ENCODE measurements at regions not wholly inside any gene's neighbourhood (a gene's known extent, or its start where the extent isn't known, plus 50 kb on each side); places are given as distances from the start of the nearest gene placed in this dataset.

DNA sequence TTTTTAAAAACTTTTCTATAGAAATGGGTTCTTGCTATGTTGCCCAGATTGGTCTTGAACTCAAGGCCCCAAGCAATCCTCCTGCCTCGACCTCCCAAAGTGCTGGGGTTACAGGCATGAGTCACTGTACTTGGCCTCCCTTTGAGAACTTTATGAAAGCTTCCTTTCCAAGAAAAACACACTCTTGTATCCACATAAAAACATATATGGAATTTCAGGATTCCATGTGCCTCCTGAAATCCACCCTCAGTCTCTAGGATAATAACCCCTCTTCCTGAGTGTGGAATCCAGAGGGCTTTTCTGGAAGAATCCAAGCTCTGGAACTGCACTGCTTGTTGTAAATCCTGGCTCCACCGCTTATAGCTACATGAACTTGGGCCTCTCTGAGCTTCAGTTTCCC is 53.2 kb upstream of the MRTFB start:
- H3K9ac ChIP-seq (ENCODE audit: control insufficient read depth, insufficient read depth, low read length), result no peak overlapping the region
- H3K36me3 ChIP-seq (ENCODE audit: control insufficient read depth in 2 of 2, insufficient read depth in 2 of 2, low read length in 1 of 2), result no peaks in the 10 kb centered on the region
- DNase-seq (ENCODE audit: low read depth, low spot score), result no peak
- no TSS peak for BruUV-seq (replicated peaks)
- ChIA-PET SMC1A (ENCODE audit: uncharacterized antibody, unreplicated experiment) (interaction anchor here (1.1 to 1.8 kb wide), 5 partner anchors 10 to 40 kb away, joined by 3 to 8 read pairs (median 4); no protein-coding TSS in a partner anchor), RAD21 (ENCODE audit: unreplicated experiment) (no interaction called here), POLR2A (interaction anchor here (1.4 kb wide), 1 partner anchor 9 kb away, joined by 6 read pairs; no protein-coding TSS in a partner anchor), CTCF (interaction anchor here (0.6 to 1.7 kb wide), 6 partner anchors 9 to 98 kb away, joined by 3 to 6 read pairs (median 4); partner anchors contain the start of gene ERCC4)
- no peak overlapping the region for H3K4me2 ChIP-seq (ENCODE audit: control insufficient read depth, insufficient read depth)
- H2AFZ ChIP-seq (ENCODE audit: control insufficient read depth, low read depth, low read length), result no peak overlapping the region
- H3K79me2 ChIP-seq (ENCODE audit: control insufficient read depth, insufficient read depth, low read length), result no peaks in the 10 kb centered on the region
- in situ Hi-C loops (cut with MboI) (no loop called here), intact Hi-C loops (cut with micrococcal nuclease; ENCODE audit: unreplicated experiment) (no loop called here)
- no peaks in the 10 kb centered on the region for H4K20me1 ChIP-seq (ENCODE audit: control insufficient read depth, insufficient read depth)
- H3K27ac ChIP-seq (ENCODE audit: control insufficient read depth, insufficient read depth), result no peak overlapping the region
- H3K4me1 ChIP-seq (ENCODE audit: control insufficient read depth, insufficient read depth, low read length), result no peaks in the 10 kb centered on the region
- no peak overlapping the region for H3K4me3 ChIP-seq
- no peak for FAIRE-seq
- TF ChIP-seq, protein P1, sequence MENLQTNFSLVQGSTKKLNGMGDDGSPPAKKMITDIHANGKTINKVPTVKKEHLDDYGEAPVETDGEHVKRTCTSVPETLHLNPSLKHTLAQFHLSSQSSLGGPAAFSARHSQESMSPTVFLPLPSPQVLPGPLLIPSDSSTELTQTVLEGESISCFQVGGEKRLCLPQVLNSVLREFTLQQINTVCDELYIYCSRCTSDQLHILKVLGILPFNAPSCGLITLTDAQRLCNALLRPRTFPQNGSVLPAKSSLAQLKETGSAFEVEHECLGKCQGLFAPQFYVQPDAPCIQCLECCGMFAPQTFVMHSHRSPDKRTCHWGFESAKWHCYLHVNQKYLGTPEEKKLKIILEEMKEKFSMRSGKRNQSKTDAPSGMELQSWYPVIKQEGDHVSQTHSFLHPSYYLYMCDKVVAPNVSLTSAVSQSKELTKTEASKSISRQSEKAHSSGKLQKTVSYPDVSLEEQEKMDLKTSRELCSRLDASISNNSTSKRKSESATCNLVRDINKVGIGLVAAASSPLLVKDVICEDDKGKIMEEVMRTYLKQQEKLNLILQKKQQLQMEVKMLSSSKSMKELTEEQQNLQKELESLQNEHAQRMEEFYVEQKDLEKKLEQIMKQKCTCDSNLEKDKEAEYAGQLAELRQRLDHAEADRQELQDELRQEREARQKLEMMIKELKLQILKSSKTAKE (IDR thresholded peaks at IDR 0.05; ENCODE audit: low read depth, poor library complexity, severe bottlenecking), result no peak
- TF ChIP-seq GATAD2B (conservative IDR thresholded peaks at IDR 0.05; ENCODE audit: low read depth) (no peak), GABPA (IDR thresholded peaks at IDR 0.05; ENCODE audit: low read depth) (no peak), NBN (IDR thresholded peaks at IDR 0.05) (no peak), IRF4 (IDR thresholded peaks at IDR 0.05; ENCODE audit: low read depth, low read length) (no peak), MYB (IDR thresholded peaks at IDR 0.05; ENCODE audit: borderline replicate concordance, low read depth, low read length) (no peak), BACH1 (IDR thresholded peaks at IDR 0.05; ENCODE audit: borderline replicate concordance) (no peak), HDAC6 (IDR thresholded peaks at IDR 0.05; ENCODE audit: unreplicated experiment) (no peak), NFXL1 (IDR thresholded peaks at IDR 0.05; ENCODE audit: borderline replicate concordance) (no peak), IKZF2 (IDR thresholded peaks at IDR 0.05) (no peak), NFYB (IDR thresholded peaks at IDR 0.05; ENCODE audit: insufficient read depth, low read depth, low read length) (no peak), SMARCA5 (IDR thresholded peaks at IDR 0.05) (no peak), SP1 (IDR thresholded peaks at IDR 0.05; ENCODE audit: low read depth, low read length) (no peak)
- TF ChIP-seq, protein P2, sequence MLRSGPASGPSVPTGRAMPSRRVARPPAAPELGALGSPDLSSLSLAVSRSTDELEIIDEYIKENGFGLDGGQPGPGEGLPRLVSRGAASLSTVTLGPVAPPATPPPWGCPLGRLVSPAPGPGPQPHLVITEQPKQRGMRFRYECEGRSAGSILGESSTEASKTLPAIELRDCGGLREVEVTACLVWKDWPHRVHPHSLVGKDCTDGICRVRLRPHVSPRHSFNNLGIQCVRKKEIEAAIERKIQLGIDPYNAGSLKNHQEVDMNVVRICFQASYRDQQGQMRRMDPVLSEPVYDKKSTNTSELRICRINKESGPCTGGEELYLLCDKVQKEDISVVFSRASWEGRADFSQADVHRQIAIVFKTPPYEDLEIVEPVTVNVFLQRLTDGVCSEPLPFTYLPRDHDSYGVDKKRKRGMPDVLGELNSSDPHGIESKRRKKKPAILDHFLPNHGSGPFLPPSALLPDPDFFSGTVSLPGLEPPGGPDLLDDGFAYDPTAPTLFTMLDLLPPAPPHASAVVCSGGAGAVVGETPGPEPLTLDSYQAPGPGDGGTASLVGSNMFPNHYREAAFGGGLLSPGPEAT (IDR thresholded peaks at IDR 0.05; ENCODE audit: low read depth), result no peak
- TF ChIP-seq, protein P3, sequence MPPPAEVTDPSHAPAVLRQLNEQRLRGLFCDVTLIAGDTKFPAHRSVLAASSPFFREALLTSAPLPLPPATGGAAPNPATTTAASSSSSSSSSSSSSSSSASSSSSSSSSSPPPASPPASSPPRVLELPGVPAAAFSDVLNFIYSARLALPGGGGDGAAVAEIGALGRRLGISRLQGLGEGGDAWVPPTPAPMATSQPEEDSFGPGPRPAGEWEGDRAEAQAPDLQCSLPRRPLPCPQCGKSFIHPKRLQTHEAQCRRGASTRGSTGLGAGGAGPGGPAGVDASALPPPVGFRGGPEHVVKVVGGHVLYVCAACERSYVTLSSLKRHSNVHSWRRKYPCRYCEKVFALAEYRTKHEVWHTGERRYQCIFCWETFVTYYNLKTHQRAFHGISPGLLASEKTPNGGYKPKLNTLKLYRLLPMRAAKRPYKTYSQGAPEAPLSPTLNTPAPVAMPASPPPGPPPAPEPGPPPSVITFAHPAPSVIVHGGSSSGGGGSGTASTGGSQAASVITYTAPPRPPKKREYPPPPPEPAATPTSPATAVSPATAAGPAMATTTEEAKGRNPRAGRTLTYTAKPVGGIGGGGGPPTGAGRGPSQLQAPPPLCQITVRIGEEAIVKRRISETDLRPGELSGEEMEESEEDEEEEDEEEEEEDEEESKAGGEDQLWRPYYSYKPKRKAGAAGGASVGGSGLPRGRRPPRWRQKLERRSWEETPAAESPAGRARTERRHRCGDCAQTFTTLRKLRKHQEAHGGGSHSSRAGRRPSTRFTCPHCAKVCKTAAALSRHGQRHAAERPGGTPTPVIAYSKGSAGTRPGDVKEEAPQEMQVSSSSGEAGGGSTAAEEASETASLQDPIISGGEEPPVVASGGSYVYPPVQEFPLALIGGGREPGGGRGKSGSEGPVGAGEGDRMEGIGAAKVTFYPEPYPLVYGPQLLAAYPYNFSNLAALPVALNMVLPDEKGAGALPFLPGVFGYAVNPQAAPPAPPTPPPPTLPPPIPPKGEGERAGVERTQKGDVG (CRISPR knock-in tag; IDR thresholded peaks at IDR 0.05), result no peak
- TF ChIP-seq, protein P4, sequence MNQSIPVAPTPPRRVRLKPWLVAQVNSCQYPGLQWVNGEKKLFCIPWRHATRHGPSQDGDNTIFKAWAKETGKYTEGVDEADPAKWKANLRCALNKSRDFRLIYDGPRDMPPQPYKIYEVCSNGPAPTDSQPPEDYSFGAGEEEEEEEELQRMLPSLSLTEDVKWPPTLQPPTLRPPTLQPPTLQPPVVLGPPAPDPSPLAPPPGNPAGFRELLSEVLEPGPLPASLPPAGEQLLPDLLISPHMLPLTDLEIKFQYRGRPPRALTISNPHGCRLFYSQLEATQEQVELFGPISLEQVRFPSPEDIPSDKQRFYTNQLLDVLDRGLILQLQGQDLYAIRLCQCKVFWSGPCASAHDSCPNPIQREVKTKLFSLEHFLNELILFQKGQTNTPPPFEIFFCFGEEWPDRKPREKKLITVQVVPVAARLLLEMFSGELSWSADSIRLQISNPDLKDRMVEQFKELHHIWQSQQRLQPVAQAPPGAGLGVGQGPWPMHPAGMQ (IDR thresholded peaks at IDR 0.05; ENCODE audit: borderline replicate concordance), result no peak
- 53% methylated on average over 2 of the region's 2 CpGs for WGBS (ENCODE audit: insufficient coverage, insufficient replicate concordance, low lambda C conversion rate, missing lambda C conversion rate)
- H3K9me3 ChIP-seq (replicated peaks; ENCODE audit: control insufficient read depth, insufficient read depth, low read length), result no peaks in the 10 kb centered on the region
- no peak for ATAC-seq
- H3K27me3 ChIP-seq (replicated peaks in 1 of 2; ENCODE audit: control insufficient read depth in 2 of 2, insufficient read depth in 2 of 2, low read length in 1 of 2), result 0 out of 4 replicates have a peak, but pooled peaks cover 0 to 3% of the 10 kb centered on the region in 2 experiments
